HepG2 (cell line): ENCODE measurements at regions not wholly inside any gene's neighbourhood (a gene's known extent, or its start where the extent isn't known, plus 50 kb on each side); places are given as distances from the start of the nearest gene placed in this dataset.

Experiments used
- CHCHD3 ChIP-seq: sonication (generic); formaldehyde crosslinking; IDR thresholded peaks from 2 replicates; pipeline ENCODE4 v1.8.0; 2022; ENCODE audit warnings: mild to moderate bottlenecking, missing genetic modification reagents, moderate library complexity
- ZMAT3 ChIP-seq: sonication (generic); formaldehyde crosslinking; conservative IDR thresholded peaks from 2 replicates; pipeline ENCODE4 v1.7.0; 2021; ENCODE audit warnings: missing genetic modification reagents
- ZNF737 ChIP-seq: sonication (generic); formaldehyde crosslinking; IDR thresholded peaks from 2 replicates; pipeline ENCODE4 v1.5.0; 2020; ENCODE audit warnings: missing genetic modification reagents, mild to moderate bottlenecking, borderline replicate concordance
- TF ChIP-seq, protein P1 (sequence below): sonication (generic); formaldehyde crosslinking; IDR thresholded peaks from 2 replicates; pipeline ENCODE4 v1.8.1; 2022; ENCODE audit warnings: mild to moderate bottlenecking, missing genetic modification reagents
- TF ChIP-seq, protein P2 (sequence below): sonication (generic); formaldehyde crosslinking; IDR thresholded peaks from 2 replicates; pipeline ENCODE4 v1.4.0; 2020; ENCODE audit warnings: missing genetic modification reagents

DNA sequence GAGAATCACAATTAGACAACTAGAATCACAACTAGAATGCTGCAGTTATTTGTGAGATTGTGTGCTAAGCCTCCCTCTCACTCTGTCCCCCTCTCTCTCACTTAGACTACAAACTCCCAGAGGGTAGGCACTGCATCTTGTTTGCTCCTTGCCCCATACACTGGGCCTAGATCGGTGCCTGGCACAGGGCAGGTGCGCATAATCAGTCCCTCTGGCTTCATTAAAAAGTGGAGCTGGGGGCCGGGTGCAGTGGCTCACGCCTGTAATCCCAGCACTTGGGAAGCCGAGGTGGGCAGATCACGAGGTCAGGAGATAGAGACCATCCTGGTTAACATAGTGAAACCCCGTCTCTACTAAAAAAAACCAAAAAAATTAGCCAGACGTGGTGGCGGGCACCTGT lies 456.8 kb downstream of the MIAT start:
- TF ChIP-seq ZMAT3 (CRISPR knock-in tag) (no peak), CHCHD3 (CRISPR knock-in tag) (no peak), ZNF737 (CRISPR knock-in tag) (no peak)
- TF ChIP-seq, protein P1, sequence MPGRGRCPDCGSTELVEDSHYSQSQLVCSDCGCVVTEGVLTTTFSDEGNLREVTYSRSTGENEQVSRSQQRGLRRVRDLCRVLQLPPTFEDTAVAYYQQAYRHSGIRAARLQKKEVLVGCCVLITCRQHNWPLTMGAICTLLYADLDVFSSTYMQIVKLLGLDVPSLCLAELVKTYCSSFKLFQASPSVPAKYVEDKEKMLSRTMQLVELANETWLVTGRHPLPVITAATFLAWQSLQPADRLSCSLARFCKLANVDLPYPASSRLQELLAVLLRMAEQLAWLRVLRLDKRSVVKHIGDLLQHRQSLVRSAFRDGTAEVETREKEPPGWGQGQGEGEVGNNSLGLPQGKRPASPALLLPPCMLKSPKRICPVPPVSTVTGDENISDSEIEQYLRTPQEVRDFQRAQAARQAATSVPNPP (CRISPR knock-in tag): no peak
- TF ChIP-seq, protein P2, sequence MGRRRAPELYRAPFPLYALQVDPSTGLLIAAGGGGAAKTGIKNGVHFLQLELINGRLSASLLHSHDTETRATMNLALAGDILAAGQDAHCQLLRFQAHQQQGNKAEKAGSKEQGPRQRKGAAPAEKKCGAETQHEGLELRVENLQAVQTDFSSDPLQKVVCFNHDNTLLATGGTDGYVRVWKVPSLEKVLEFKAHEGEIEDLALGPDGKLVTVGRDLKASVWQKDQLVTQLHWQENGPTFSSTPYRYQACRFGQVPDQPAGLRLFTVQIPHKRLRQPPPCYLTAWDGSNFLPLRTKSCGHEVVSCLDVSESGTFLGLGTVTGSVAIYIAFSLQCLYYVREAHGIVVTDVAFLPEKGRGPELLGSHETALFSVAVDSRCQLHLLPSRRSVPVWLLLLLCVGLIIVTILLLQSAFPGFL (CRISPR knock-in tag): no peak
